ENCODE measurements at regions not wholly inside any gene's neighbourhood (a gene's known extent, or its start where the extent isn't known, plus 50 kb on each side); places are given as distances from the start of the nearest gene placed in this dataset.

DNA sequence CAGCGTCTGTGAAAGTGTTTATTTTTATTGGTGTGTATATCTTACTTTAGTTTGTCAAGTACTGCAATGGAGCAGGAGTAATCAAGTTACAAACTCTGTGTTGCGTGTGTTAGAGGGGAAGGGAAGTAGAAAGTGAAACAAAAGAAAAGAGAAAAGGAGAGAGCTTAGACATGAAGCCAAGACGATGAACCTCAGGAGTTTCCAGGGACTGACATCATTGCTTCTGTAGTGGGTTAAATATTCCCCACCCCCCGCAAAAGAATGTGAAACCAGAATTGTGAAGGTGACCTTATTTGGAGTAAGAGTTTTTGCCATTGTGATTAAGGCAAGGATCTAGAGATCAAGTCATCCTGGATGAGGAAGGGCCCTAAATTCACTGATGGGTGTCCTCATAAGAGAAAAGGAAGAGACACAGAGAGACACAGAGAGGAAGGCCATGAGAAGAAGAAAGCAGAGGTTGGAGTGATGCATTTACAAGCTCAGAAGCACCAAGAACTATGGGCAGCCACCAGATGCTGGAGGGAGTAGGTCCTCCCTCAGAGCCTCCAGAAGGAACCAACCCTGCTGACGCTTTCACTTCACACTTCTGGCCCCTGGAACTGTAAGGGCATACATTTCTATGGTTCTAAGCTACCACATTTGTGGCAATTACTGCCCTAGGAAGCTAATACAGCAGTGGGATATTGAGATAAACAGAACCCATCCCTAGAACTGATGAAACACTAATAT is 173.6 kb upstream of the SFRP2 start:
- peak; percentile 11 for DNase-seq (ENCODE audit: low read depth)
- TF ChIP-seq, protein P1, sequence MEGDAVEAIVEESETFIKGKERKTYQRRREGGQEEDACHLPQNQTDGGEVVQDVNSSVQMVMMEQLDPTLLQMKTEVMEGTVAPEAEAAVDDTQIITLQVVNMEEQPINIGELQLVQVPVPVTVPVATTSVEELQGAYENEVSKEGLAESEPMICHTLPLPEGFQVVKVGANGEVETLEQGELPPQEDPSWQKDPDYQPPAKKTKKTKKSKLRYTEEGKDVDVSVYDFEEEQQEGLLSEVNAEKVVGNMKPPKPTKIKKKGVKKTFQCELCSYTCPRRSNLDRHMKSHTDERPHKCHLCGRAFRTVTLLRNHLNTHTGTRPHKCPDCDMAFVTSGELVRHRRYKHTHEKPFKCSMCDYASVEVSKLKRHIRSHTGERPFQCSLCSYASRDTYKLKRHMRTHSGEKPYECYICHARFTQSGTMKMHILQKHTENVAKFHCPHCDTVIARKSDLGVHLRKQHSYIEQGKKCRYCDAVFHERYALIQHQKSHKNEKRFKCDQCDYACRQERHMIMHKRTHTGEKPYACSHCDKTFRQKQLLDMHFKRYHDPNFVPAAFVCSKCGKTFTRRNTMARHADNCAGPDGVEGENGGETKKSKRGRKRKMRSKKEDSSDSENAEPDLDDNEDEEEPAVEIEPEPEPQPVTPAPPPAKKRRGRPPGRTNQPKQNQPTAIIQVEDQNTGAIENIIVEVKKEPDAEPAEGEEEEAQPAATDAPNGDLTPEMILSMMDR (IDR thresholded peaks at IDR 0.05; ENCODE audit: insufficient read depth, low read depth, low read length), result no peak
- no peak overlapping the region for H3K4me3 ChIP-seq (ENCODE audit: low read depth, low read length)

DNA sequence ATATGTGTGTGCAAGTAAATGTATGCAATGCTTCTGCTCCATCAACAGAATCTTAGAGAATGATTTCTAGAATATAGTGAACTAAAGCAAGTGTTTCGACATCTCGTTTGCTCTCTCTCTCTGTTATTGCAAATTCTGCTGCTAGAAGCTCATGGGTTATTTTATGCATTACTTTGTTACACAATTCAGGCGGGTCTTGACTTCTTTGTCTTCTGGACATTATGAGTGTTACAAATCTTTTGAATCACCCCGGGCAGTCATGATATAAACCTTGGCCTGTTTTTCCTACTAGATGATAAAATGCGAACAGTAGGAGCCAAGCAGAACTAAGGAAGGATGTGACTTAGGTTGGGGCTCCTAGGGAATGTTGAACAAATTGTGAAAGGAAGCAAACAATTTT is 166.4 kb upstream of the SFRP2 start:
- H3K4me3 ChIP-seq (ENCODE audit: low read depth, low read length), result no peak overlapping the region
- DNase-seq (ENCODE audit: low read depth), result peak; percentile 44
- TF ChIP-seq, protein P1 (IDR thresholded peaks at IDR 0.05; ENCODE audit: insufficient read depth, low read depth, low read length), result no peak

DNA sequence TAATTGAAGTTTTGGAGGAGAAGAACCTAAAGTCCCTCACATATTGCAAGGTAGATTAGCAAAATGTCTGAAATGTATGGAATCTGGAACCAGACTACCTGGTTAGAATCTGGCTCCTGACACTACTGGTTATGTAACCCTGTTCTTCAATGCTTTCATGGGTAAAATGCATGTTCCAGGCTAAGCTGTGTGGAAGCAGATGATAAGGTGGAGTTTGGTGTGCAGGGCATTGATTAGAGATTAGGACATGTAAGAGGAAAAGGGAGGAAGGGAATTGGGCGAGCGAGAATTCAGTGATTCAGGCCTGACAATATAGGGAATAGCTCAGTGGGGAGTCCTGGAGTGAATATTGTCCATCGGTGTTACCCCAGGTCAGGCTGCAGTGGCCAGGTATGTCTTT is 165.8 kb upstream of the SFRP2 start:
- no peak overlapping the region for H3K4me3 ChIP-seq (ENCODE audit: low read depth, low read length)
- TF ChIP-seq, protein P1 (IDR thresholded peaks at IDR 0.05; ENCODE audit: insufficient read depth, low read depth, low read length), result no peak

DNA sequence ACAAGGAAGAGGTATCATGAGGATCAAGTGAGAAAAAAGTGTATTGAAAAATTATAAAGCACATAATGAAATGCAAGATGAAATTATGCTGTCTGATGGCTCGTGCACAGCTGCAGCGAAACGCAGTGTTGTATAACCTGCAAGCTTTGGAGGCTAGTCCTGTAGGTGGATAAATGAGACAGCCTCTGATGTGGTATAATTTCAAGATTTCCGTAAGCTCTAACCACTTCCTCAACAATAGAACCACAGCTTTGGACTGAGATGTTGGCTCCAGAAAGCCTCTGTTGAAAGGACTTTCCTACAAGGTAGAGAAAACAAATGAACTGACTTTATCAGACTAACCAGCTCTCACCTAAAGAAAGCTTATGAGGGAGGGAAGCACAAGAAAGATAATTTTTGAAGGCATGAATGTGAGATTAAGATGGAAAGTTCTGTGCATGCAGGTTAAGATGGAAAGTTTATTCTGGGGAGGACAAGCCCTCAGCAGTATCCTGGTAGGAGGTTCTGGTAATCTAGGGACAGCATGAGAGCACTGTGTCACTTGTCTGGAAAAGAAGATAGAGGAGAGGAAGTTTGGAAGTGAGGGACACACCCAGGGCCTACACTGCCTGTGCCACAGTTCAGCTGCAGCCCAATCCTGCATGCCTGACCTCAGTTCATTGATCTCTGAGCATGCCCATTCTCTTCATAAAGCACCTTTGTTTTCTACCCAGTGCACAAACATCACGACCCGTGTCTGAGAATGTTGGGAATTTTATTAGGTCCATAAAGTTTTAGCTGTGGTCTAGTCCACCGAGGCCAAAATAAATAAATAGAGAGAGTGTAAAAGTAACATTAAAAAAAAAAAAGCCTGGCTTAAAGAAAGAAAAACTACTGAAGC is 161.5 kb upstream of the SFRP2 start:
- H3K4me3 ChIP-seq (ENCODE audit: low read depth, low read length), result no peak overlapping the region
- TF ChIP-seq, protein P1 (IDR thresholded peaks at IDR 0.05; ENCODE audit: insufficient read depth, low read depth, low read length), result no peak
- no peak for DNase-seq (ENCODE audit: low read depth)

More for the DNA sequence above, 165.8 kb upstream of the SFRP2 start:
- no peak for DNase-seq (ENCODE audit: low read depth)

DNA sequence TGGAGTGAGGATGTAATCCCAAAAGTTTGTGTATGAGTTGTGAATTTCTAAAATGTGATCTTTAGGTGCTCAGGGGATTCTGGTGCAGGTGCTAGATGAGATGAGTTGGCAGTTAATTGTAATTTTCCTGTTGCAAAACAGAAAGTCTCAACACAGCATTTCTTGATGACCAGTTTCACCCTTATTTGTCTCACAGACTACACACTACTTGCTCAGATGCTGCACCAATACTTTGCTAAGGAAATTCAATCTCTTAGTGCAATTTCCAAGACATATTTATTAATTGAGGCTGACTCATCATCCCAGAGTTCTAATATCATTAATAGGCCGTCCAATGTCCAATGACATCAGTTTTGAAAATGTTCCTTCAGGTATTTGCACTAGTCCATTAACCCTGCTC is 159.2 kb upstream of the SFRP2 start:
- TF ChIP-seq, protein P1 (IDR thresholded peaks at IDR 0.05; ENCODE audit: insufficient read depth, low read depth, low read length), result no peak
- DNase-seq (ENCODE audit: low read depth), result no peak
- no peak overlapping the region for H3K4me3 ChIP-seq (ENCODE audit: low read depth, low read length)

DNA sequence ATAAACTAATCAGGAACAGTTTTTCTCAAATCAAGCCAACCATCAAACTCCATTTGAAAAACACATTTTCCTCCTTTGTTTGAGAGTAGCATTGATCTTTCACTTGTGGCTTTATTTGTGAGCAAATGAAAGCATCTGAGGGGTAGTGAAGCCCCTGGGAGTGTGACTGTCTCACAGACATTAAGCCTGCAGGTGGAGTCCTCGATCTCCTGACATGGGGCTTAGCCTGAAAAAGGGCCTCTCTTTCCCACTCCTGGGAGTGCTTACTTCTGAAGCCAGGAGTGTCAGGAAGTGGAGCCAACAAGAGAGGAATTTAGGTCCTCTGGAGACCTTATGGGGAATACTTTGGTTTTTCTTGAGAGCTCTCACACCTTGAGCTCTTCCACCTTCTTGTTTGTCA is 158.2 kb upstream of the SFRP2 start:
- TF ChIP-seq, protein P1 (IDR thresholded peaks at IDR 0.05; ENCODE audit: insufficient read depth, low read depth, low read length), result no peak
- no peak for DNase-seq (ENCODE audit: low read depth)
- no peak overlapping the region for H3K4me3 ChIP-seq (ENCODE audit: low read depth, low read length)
